Esophagus muscularis mucosa (tissue), 3 donors: ENCODE measurements at regions not wholly inside any gene's neighbourhood (a gene's known extent, or its start where the extent isn't known, plus 50 kb on each side); places are given as distances from the start of the nearest gene placed in this dataset.

Experiments
- CTCF ChIP-seq, 3 experiments: fragments of 200-600 bp in 2 of 3; fragments of 450-650 bp in 1 of 3; sonication (generic) in 2 of 3; IDR thresholded peaks; one replicate each; pipeline ENCODE4 v1.5.1; 2017 to 2019; ENCODE audit warnings: antibody characterized with exemption in 3 of 3, mild to moderate bottlenecking in 2 of 3, moderate library complexity in 1 of 3
- POLR2A ChIP-seq: fragments of 450-650 bp; IDR thresholded peaks from one replicate; pipeline ENCODE4 v1.6.1; 2017; ENCODE audit warnings: antibody characterized with exemption, moderate library complexity, mild to moderate bottlenecking, low read depth

GRCh38 chr3:153099131-153099530 is 62.9 kb upstream of the RAP2B start:
- TF ChIP-seq POLR2A (no peak), CTCF (IDR thresholded peaks at IDR 0.05) (no peak)
